ENCODE measurements at regions not wholly inside any gene's neighbourhood (a gene's known extent, or its start where the extent isn't known, plus 50 kb on each side); places are given as distances from the start of the nearest gene placed in this dataset.

DNA sequence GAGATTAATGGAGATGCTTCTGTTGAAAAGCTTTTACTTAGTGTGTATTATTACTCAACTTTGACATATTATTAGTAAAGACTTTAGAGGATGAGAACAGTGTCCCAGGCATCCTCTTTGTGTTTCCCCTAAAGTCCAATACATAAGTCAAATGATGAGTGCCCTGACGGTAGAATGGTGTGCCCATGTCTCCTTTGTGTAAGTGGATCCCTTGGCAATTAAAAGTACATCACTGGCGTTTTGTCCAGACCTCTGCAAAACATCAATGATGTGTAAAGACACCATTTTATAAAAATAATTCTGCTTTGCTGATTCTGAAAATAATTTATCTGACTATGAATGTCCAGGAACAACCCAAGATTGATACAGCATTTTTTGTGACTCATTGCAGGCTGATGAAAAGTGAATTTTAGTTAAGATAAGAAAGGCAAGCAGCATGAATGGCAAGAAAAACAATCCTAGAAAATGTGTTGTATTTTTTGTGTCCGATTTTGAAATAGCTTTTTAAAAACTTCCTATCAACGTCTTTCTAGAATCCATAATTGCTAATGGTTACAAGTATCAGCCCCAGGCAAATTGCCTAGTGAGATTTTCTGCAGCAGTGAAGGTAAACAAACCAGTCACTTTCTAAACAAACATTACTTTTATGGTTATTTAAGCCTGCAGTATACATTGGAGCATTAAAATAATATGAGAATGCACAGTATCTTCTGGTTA is 251.5 kb downstream of the PTPRC start:
- TF ChIP-seq, protein P1, sequence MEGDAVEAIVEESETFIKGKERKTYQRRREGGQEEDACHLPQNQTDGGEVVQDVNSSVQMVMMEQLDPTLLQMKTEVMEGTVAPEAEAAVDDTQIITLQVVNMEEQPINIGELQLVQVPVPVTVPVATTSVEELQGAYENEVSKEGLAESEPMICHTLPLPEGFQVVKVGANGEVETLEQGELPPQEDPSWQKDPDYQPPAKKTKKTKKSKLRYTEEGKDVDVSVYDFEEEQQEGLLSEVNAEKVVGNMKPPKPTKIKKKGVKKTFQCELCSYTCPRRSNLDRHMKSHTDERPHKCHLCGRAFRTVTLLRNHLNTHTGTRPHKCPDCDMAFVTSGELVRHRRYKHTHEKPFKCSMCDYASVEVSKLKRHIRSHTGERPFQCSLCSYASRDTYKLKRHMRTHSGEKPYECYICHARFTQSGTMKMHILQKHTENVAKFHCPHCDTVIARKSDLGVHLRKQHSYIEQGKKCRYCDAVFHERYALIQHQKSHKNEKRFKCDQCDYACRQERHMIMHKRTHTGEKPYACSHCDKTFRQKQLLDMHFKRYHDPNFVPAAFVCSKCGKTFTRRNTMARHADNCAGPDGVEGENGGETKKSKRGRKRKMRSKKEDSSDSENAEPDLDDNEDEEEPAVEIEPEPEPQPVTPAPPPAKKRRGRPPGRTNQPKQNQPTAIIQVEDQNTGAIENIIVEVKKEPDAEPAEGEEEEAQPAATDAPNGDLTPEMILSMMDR (IDR thresholded peaks at IDR 0.05; ENCODE audit: insufficient read depth, low read length): no peak
- TF ChIP-seq SPI1 (IDR thresholded peaks at IDR 0.05; ENCODE audit: borderline replicate concordance, low read depth) (no peak), POLR2AphosphoS5 (IDR thresholded peaks at IDR 0.05; ENCODE audit: low read depth) (no peak)
- no peak overlapping the region for H3K27ac ChIP-seq (replicated peaks)
- no peak overlapping the region for H3K4me3 ChIP-seq (replicated peaks; ENCODE audit: insufficient read depth, low read length)
- no peaks in the 10 kb centered on the region for H3K27me3 ChIP-seq (ENCODE audit: insufficient read depth, poor library complexity, severe bottlenecking)
- no peak for DNase-seq (ENCODE audit: low read depth in 1 of 2, low spot score in 1 of 2)

DNA sequence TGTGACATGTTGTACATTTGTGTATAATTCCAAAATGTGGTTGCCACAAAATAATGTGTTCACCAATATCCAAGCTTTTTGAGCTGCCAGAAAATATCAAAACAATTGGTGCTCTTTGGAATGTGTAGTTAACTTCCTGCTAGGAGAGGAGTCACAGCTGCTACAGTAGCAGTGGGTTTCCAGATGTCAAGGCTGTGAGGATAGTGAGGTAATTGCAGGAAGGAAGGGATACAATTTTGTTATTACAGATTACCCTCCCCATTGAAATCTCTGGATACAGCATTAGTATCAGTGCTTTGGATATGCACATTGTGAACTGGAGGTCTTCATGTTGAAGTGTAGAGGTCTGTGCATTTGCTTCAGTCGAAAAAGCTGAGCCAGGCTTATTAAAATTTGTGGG is 253.2 kb downstream of the PTPRC start:
- DNase-seq (ENCODE audit: low read depth in 1 of 2, low spot score in 1 of 2): no peak
- Histone ChIP-seq H3K4me3 (replicated peaks; ENCODE audit: insufficient read depth, low read length) (no peak overlapping the region), H3K27me3 (ENCODE audit: insufficient read depth, poor library complexity, severe bottlenecking) (no peaks in the 10 kb centered on the region), H3K27ac (replicated peaks) (no peak overlapping the region)
- TF ChIP-seq, protein P2, sequence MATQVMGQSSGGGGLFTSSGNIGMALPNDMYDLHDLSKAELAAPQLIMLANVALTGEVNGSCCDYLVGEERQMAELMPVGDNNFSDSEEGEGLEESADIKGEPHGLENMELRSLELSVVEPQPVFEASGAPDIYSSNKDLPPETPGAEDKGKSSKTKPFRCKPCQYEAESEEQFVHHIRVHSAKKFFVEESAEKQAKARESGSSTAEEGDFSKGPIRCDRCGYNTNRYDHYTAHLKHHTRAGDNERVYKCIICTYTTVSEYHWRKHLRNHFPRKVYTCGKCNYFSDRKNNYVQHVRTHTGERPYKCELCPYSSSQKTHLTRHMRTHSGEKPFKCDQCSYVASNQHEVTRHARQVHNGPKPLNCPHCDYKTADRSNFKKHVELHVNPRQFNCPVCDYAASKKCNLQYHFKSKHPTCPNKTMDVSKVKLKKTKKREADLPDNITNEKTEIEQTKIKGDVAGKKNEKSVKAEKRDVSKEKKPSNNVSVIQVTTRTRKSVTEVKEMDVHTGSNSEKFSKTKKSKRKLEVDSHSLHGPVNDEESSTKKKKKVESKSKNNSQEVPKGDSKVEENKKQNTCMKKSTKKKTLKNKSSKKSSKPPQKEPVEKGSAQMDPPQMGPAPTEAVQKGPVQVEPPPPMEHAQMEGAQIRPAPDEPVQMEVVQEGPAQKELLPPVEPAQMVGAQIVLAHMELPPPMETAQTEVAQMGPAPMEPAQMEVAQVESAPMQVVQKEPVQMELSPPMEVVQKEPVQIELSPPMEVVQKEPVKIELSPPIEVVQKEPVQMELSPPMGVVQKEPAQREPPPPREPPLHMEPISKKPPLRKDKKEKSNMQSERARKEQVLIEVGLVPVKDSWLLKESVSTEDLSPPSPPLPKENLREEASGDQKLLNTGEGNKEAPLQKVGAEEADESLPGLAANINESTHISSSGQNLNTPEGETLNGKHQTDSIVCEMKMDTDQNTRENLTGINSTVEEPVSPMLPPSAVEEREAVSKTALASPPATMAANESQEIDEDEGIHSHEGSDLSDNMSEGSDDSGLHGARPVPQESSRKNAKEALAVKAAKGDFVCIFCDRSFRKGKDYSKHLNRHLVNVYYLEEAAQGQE (IDR thresholded peaks at IDR 0.05; ENCODE audit: insufficient replicate concordance, low read depth): no peak
- TF ChIP-seq POLR2AphosphoS5 (IDR thresholded peaks at IDR 0.05; ENCODE audit: low read depth): peak; percentile 40; the same call in 1 of the 2 replicates

DNA sequence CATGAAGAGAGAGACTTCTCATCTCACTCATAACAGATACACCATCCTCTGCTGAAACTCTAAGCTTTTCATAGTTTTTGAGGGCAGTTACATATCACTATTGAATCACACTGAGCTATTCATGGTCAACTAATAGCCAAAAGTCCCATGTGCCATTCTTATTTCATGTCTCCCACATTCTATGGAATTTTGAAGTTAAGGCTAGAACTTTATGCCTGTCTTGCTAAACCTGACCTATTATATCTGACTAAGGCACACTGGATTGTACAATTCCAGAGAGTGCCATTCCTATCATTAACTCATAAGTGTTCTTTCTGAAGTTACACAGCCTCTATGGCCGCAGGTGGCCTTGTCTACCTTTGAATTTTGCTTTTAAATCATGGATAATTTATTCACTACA is 254.3 kb downstream of the PTPRC start:
- Histone ChIP-seq H3K27ac (replicated peaks) (no peak overlapping the region), H3K4me3 (replicated peaks; ENCODE audit: insufficient read depth, low read length) (no peak overlapping the region), H3K27me3 (ENCODE audit: insufficient read depth, poor library complexity, severe bottlenecking) (no peaks in the 10 kb centered on the region)
- DNase-seq (ENCODE audit: low read depth in 1 of 2, low spot score in 1 of 2): no peak
- TF ChIP-seq, protein P2 (IDR thresholded peaks at IDR 0.05; ENCODE audit: insufficient replicate concordance, low read depth): no peak
- TF ChIP-seq SPI1 (IDR thresholded peaks at IDR 0.05; ENCODE audit: borderline replicate concordance, low read depth): no peak
- no peak for TF ChIP-seq POLR2AphosphoS5 (IDR thresholded peaks at IDR 0.05; ENCODE audit: low read depth)
- no peak for TF ChIP-seq GABPA (IDR thresholded peaks at IDR 0.05; ENCODE audit: low read depth)
- TF ChIP-seq, protein P1 (IDR thresholded peaks at IDR 0.05; ENCODE audit: insufficient read depth, low read length): no peak

DNA sequence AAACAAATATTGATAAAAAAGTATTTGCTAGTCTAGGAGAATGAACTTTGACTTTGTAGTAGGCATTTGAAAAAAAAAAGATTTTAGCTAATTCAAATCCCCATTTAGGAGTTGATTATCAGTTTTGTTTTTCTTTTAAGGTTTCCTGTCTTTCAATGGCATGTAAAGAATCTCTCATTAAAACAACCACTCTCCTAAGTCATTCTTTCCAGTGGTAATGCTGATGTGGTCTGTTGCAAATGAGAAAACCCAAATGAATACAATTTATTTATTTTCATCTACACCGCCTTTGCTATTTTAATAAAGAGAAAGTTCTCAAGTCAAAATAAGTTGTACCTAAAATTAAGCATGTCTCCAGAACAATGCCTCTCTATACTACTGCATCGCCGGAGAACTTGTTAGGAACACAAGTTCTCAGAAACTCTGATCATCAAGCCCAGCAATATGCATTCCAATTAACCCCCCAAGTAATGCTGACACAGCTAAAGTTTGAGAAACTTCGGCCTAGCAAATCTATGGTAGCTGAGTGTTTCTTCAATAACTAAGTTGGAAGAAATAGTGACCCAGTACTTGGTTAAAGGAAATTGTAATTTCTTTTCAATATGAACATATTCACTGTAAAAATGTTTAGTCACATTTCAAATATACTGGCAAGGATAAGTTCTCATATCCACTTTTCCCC is 255.1 kb downstream of the PTPRC start:
- DNase-seq (ENCODE audit: low read depth in 1 of 2, low spot score in 1 of 2): no peak
- Histone ChIP-seq H3K4me3 (replicated peaks; ENCODE audit: insufficient read depth, low read length) (no peak overlapping the region), H3K27me3 (ENCODE audit: insufficient read depth, poor library complexity, severe bottlenecking) (no peaks in the 10 kb centered on the region), H3K27ac (replicated peaks) (no peak overlapping the region)
- TF ChIP-seq, protein P1 (IDR thresholded peaks at IDR 0.05; ENCODE audit: insufficient read depth, low read length): no peak
- TF ChIP-seq POLR2AphosphoS5 (IDR thresholded peaks at IDR 0.05; ENCODE audit: low read depth) (no peak), SPI1 (IDR thresholded peaks at IDR 0.05; ENCODE audit: borderline replicate concordance, low read depth) (no peak), GABPA (IDR thresholded peaks at IDR 0.05; ENCODE audit: low read depth) (no peak)
- TF ChIP-seq, protein P2 (IDR thresholded peaks at IDR 0.05; ENCODE audit: insufficient replicate concordance, low read depth): no peak

All from HL-60 (cell line).